Mesendoderm (in vitro differentiated cells): ENCODE measurements at regions not wholly inside any gene's neighbourhood (a gene's known extent, or its start where the extent isn't known, plus 50 kb on each side); places are given as distances from the start of the nearest gene placed in this dataset.

ENCODE experiments used
- DNase-seq: peaks from one replicate; pipeline ENCODE4 v3.0.0; 2013
- H2AK5ac ChIP-seq: 2 replicates; pipeline ENCODE4 v1.6.1; 2013; ENCODE audit warnings: low read length, inconsistent platforms
- H2BK120ac ChIP-seq: 2 replicates; pipeline ENCODE4 v1.6.1; 2013; ENCODE audit warnings: low read depth, mild to moderate bottlenecking, low read length, moderate library complexity, mixed read lengths
- H2BK15ac ChIP-seq: replicated peaks from 2 replicates; pipeline ENCODE4 v1.6.1; 2013; ENCODE audit warnings: low read depth, mild to moderate bottlenecking, moderate library complexity
- H2BK5ac ChIP-seq: 2 replicates; pipeline ENCODE4 v1.6.1; 2013; ENCODE audit warnings: low read length, inconsistent platforms
- H3K18ac ChIP-seq: 2 replicates; pipeline ENCODE4 v1.6.1; 2013; ENCODE audit warnings: mild to moderate bottlenecking, low read length, mixed read lengths
- H3K23ac ChIP-seq: one replicate; pipeline ENCODE4 v1.6.1; 2013; ENCODE audit warnings: low read length
- H3K27ac ChIP-seq: 2 replicates; pipeline ENCODE4 v1.5.1; 2013; ENCODE audit warnings: low read depth, mild to moderate bottlenecking, inconsistent platforms, low read length, moderate library complexity
- H3K27me3 ChIP-seq: 2 replicates; pipeline ENCODE4 v1.6.1; 2013; ENCODE audit warnings: low read length, control low read depth, mild to moderate bottlenecking, inconsistent platforms; ENCODE audit not compliant: insufficient read depth, poor library complexity
- H3K36me3 ChIP-seq: 2 replicates; pipeline ENCODE4 v1.6.1; 2013; ENCODE audit warnings: low read length, inconsistent platforms; ENCODE audit not compliant: control insufficient read depth, insufficient read depth
- H3K4ac ChIP-seq: one replicate; pipeline ENCODE4 v1.6.1; 2013; ENCODE audit warnings: low read depth, mild to moderate bottlenecking, low read length, moderate library complexity
- H3K4me1 ChIP-seq: 2 replicates; pipeline ENCODE4 v1.6.1; 2013; ENCODE audit warnings: low read depth, low read length, inconsistent platforms; ENCODE audit not compliant: control insufficient read depth
- H3K4me2 ChIP-seq: 2 replicates; pipeline ENCODE4 v1.6.1; 2013; ENCODE audit warnings: low read length
- H3K4me3 ChIP-seq: 2 replicates; pipeline ENCODE4 v1.5.1; 2013; ENCODE audit warnings: mild to moderate bottlenecking, low read length
- H3K56ac ChIP-seq: one replicate; pipeline ENCODE4 v1.6.1; 2013; ENCODE audit warnings: low read length
- H3K79me1 ChIP-seq: 2 replicates; pipeline ENCODE4 v1.6.1; 2013; ENCODE audit warnings: low read length, inconsistent platforms
- H3K79me2 ChIP-seq: 2 replicates; pipeline ENCODE4 v1.6.1; 2013; ENCODE audit warnings: mild to moderate bottlenecking, low read length; ENCODE audit not compliant: control insufficient read depth, insufficient read depth
- H3K9ac ChIP-seq: 2 replicates; pipeline ENCODE4 v1.6.1; 2013; ENCODE audit warnings: low read length, inconsistent platforms
- H4K5ac ChIP-seq: one replicate; pipeline ENCODE4 v1.6.1; 2013; ENCODE audit warnings: low read length
- H4K8ac ChIP-seq: one replicate; pipeline ENCODE4 v1.6.1; 2013; ENCODE audit warnings: low read depth, mild to moderate bottlenecking, control low read depth, low read length, moderate library complexity
- WGBS: extraction: QIAGEN DNeasy Blood & Tissue Kit; methylation state at CpG from one replicate; pipeline ENCODE4 v1.1.7; 2013; ENCODE audit warnings: low lambda C conversion rate, missing lambda C conversion rate; ENCODE audit not compliant: insufficient coverage; ENCODE audit errors: extremely low coverage; 5-methylcytosine and 5-hydroxymethylcytosine counted together

DNA sequence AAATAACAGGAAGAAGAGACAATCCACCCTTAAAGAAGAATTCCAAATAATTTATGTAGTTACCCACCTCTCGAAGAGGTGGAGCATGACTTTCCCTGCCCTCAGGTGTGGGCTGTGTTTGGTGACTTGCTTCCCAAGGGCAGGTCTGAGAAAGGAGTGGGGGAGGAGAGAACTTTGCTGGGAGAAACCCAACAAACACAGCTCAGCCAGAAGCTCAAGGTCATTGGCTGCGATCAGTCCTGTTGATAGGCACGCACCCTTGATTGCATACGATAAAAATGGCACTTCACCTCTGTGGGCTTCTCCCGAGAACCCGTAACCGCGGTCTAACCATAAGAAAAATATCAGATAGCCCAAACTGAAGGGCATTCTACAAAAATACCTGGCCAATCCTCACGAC, 157.5 kb upstream of the ID2 start:
- H2BK5ac ChIP-seq = no peak overlapping the region
- H2BK15ac ChIP-seq = no peak overlapping the region
- H3K4me3 ChIP-seq = no peak overlapping the region
- no peak overlapping the region for H4K8ac ChIP-seq
- H3K4me1 ChIP-seq = peaks cover 4% of the 10 kb centered on the region
- no peak for DNase-seq
- H3K4me2 ChIP-seq = no peak overlapping the region
- H3K9ac ChIP-seq = no peak overlapping the region
- no peak overlapping the region for H2AK5ac ChIP-seq
- H4K5ac ChIP-seq = no peak overlapping the region
- no peak overlapping the region for H3K27ac ChIP-seq
- H3K36me3 ChIP-seq = no peaks in the 10 kb centered on the region
- no peaks in the 10 kb centered on the region for H3K79me2 ChIP-seq
- WGBS = no CpG with 5 or more reads among the region's 9 CpGs
- H3K56ac ChIP-seq = no peak overlapping the region
- H3K79me1 ChIP-seq = no peaks in the 10 kb centered on the region
- H3K27me3 ChIP-seq = no peaks in the 10 kb centered on the region
- H2BK120ac ChIP-seq = no peak overlapping the region
- no peak overlapping the region for H3K4ac ChIP-seq
- no peak overlapping the region for H3K23ac ChIP-seq
- no peak overlapping the region for H3K18ac ChIP-seq

DNA sequence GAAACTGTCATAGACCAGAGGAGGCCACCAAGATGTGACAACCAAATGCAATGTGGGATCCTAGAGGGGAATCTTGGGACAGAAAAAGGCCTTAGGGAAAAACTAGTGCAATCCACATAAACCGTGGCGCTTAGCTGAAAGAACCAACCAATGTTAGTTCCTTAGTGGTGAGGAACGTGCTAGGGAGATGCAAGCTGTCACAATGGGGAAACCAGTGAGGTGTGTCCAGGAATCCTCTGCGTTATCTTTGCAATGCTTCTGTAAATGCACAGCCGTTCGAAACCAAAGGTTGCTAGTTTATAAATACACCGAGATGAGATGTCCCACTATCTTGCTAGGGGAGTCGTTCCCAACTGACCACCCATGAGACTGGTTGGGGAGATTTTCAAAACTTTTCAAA, 157.0 kb upstream of the ID2 start:
- no peak overlapping the region for H3K27ac ChIP-seq
- no peaks in the 10 kb centered on the region for H3K27me3 ChIP-seq
- no CpG with 5 or more reads among the region's 8 CpGs for WGBS
- H3K23ac ChIP-seq = no peak overlapping the region
- H2BK5ac ChIP-seq = no peak overlapping the region
- no peaks in the 10 kb centered on the region for H3K79me1 ChIP-seq
- no peak overlapping the region for H3K4ac ChIP-seq
- H3K18ac ChIP-seq = no peak overlapping the region
- H3K56ac ChIP-seq = no peak overlapping the region
- no peak overlapping the region for H3K4me2 ChIP-seq
- no peak overlapping the region for H2BK15ac ChIP-seq
- H2BK120ac ChIP-seq = no peak overlapping the region
- H3K36me3 ChIP-seq = no peaks in the 10 kb centered on the region
- no peak overlapping the region for H3K4me3 ChIP-seq
- H3K79me2 ChIP-seq = no peaks in the 10 kb centered on the region
- H2AK5ac ChIP-seq = no peak overlapping the region
- H4K8ac ChIP-seq = no peak overlapping the region
- H3K4me1 ChIP-seq = peaks cover 4% of the 10 kb centered on the region
- no peak overlapping the region for H4K5ac ChIP-seq
- no peak for DNase-seq
- no peak overlapping the region for H3K9ac ChIP-seq

DNA sequence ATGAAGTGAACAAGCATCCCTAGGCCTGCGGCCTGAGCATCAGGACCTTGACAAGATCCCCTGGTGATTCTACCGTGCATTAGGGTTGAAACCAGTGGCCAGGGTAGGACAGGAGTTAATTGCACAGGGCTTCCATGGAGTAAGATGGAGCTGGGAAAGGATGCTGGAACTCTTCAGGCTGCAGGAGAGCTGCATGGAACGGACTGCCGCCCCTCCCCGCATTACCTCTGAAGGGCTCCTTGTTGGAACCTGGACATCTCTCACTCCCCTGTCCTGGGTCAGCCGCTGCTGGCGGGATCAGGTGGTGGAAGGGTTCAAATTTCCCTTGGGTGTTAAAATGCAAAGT, 156.6 kb upstream of the ID2 start:
- Histone ChIP-seq H4K8ac (no peak overlapping the region), H4K5ac (no peak overlapping the region), H3K36me3 (no peaks in the 10 kb centered on the region), H3K79me2 (no peaks in the 10 kb centered on the region), H3K4me2 (no peak overlapping the region), H2AK5ac (no peak overlapping the region), H2BK5ac (no peak overlapping the region), H3K4me3 (no peak overlapping the region), H3K4ac (no peak overlapping the region), H3K18ac (no peak overlapping the region), H3K9ac (no peak overlapping the region), H3K79me1 (no peaks in the 10 kb centered on the region), H3K27me3 (no peaks in the 10 kb centered on the region), H3K4me1 (peaks cover 4% of the 10 kb centered on the region), H2BK15ac (no peak overlapping the region), H3K56ac (no peak overlapping the region), H2BK120ac (no peak overlapping the region), H3K27ac (no peak overlapping the region), H3K23ac (no peak overlapping the region)
- no peak for DNase-seq
- WGBS = no CpG with 5 or more reads among the region's 7 CpGs

DNA sequence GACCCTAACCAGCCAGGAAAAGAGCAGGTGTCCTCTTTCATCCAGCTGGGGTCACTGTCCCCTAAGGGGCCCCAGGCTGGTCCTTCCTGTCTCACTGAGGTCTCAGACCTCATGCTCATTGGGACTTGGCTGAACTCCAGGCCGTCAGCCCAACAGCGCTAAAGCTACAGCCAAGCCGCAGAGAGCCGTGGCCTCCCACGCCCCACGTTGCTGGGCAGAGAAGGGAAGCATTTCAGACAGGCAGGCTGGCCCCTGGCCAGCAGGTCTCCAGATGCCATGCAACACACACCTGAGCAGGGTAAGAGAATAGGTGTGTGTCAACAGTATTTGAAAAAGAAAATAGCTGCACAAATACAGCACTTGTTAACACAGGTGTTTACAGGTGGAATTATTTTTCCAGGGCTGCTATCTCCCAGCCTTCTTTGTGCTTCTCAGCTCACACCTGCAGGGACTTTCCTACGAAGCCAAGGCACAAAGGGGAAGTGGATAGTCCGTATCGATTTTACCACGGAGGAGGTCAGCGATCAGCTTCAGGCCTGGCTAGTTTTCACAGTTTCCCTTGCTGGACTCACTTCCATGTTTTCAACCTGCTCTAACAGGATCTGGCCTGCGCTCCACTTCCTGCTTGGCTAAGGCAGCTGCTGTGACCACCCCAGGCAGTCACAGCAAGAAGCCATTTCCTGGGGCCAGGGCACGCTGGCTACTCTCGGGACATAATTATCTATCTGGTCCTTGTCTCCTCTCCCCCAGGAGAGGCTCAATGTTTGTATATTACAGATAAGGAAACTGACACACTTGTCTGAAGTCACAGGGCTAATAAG, 156.1 kb upstream of the ID2 start:
- peak; percentile 73 for DNase-seq
- H3K4ac ChIP-seq = no peak overlapping the region
- no peaks in the 10 kb centered on the region for H3K27me3 ChIP-seq
- WGBS = no CpG with 5 or more reads among the region's 14 CpGs
- H4K8ac ChIP-seq = no peak overlapping the region
- no peaks in the 10 kb centered on the region for H3K36me3 ChIP-seq
- no peak overlapping the region for H3K56ac ChIP-seq
- H3K4me2 ChIP-seq = no peak overlapping the region
- H2BK15ac ChIP-seq = no peak overlapping the region
- H3K79me2 ChIP-seq = no peaks in the 10 kb centered on the region
- no peak overlapping the region for H3K9ac ChIP-seq
- no peak overlapping the region for H2BK120ac ChIP-seq
- H3K23ac ChIP-seq = no peak overlapping the region
- H2BK5ac ChIP-seq = no peak overlapping the region
- H3K4me3 ChIP-seq = no peak overlapping the region
- peaks cover 4% of the 10 kb centered on the region for H3K4me1 ChIP-seq
- H3K18ac ChIP-seq = no peak overlapping the region
- no peak overlapping the region for H4K5ac ChIP-seq
- H3K27ac ChIP-seq = no peak overlapping the region
- H2AK5ac ChIP-seq = no peak overlapping the region
- no peaks in the 10 kb centered on the region for H3K79me1 ChIP-seq

DNA sequence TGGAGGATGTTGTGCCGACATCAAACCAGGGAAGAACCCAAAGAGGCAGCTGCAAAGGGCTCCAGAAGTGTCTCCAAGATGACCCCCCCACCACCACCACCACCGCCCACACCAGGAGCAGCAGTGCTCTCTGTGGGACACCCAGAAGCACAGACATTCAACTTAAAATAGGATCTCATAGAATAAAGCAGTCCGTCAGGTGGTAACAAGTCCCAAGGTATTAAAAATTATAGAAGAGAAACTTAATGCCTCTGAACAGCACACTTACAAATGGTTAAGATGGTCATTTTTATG, 155.5 kb upstream of the ID2 start:
- DNase-seq = no peak
- Histone ChIP-seq H3K36me3 (no peaks in the 10 kb centered on the region), H2BK120ac (no peak overlapping the region), H3K4me1 (peaks cover 4% of the 10 kb centered on the region), H3K18ac (no peak overlapping the region), H3K27me3 (no peaks in the 10 kb centered on the region), H3K79me1 (no peaks in the 10 kb centered on the region), H3K4ac (no peak overlapping the region), H3K56ac (no peak overlapping the region), H3K27ac (no peak overlapping the region), H3K4me2 (no peak overlapping the region), H2BK5ac (no peak overlapping the region), H2AK5ac (no peak overlapping the region), H3K79me2 (no peaks in the 10 kb centered on the region), H4K5ac (no peak overlapping the region), H3K4me3 (no peak overlapping the region), H3K23ac (no peak overlapping the region), H3K9ac (no peak overlapping the region), H4K8ac (no peak overlapping the region), H2BK15ac (no peak overlapping the region)
- WGBS = no CpG with 5 or more reads among the region's 3 CpGs

DNA sequence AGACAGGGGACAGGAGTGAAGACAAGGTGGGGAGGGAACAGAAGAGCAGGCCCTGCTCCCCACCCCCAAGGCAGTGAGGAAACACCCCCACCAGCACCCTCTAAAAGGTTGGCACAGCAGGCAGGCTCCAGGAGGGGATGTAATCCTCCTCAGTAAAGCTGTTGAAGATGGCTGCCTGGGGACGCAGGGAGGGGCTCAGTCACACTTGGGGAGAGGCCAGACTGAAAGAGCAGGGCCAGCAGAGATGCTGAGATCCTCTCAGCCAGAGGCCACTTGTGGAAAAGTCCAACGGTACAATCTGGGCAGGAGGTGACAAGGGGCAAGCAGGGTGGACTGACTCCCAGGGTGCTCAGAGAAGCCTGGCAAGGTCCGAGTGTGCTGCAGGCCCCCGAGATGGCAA, 154.8 kb upstream of the ID2 start:
- DNase-seq = no peak
- H3K4ac ChIP-seq = no peak overlapping the region
- H4K8ac ChIP-seq = no peak overlapping the region
- H3K27me3 ChIP-seq = no peaks in the 10 kb centered on the region
- H3K23ac ChIP-seq = no peak overlapping the region
- no peak overlapping the region for H2AK5ac ChIP-seq
- no peak overlapping the region for H3K4me3 ChIP-seq
- no peaks in the 10 kb centered on the region for H3K36me3 ChIP-seq
- peaks cover 4% of the 10 kb centered on the region for H3K4me1 ChIP-seq
- H2BK5ac ChIP-seq = no peak overlapping the region
- H3K79me1 ChIP-seq = no peaks in the 10 kb centered on the region
- H3K9ac ChIP-seq = no peak overlapping the region
- H2BK120ac ChIP-seq = no peak overlapping the region
- H4K5ac ChIP-seq = no peak overlapping the region
- H3K79me2 ChIP-seq = no peaks in the 10 kb centered on the region
- H3K27ac ChIP-seq = no peak overlapping the region
- no peak overlapping the region for H3K18ac ChIP-seq
- no CpG with 5 or more reads among the region's 4 CpGs for WGBS
- H2BK15ac ChIP-seq = no peak overlapping the region
- no peak overlapping the region for H3K4me2 ChIP-seq
- H3K56ac ChIP-seq = peak overlapping the region; percentile 19
